ENCODE measurements at regions not wholly inside any gene's neighbourhood (a gene's known extent, or its start where the extent isn't known, plus 50 kb on each side); places are given as distances from the start of the nearest gene placed in this dataset.

DNA sequence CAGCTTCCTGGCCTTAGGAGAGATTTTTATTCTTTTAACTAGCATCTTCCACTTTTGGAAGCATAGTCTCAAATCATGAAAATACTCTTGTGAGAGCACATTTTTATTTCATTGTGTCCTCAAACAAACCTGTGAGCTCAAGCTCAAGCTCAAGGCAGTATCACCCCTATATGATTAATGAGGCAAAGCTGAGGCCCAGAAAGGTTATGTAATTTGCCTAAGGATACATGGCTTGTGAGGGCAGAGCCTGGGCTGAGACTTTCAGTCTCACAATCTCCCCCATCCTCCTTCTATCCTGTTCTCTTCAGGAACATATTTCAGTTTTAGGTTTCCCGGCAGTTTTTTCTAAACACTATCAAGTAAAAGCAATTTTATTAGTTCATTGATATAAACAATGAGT is 359.5 kb downstream of the PTEN start:
- TF ChIP-seq, protein P1, sequence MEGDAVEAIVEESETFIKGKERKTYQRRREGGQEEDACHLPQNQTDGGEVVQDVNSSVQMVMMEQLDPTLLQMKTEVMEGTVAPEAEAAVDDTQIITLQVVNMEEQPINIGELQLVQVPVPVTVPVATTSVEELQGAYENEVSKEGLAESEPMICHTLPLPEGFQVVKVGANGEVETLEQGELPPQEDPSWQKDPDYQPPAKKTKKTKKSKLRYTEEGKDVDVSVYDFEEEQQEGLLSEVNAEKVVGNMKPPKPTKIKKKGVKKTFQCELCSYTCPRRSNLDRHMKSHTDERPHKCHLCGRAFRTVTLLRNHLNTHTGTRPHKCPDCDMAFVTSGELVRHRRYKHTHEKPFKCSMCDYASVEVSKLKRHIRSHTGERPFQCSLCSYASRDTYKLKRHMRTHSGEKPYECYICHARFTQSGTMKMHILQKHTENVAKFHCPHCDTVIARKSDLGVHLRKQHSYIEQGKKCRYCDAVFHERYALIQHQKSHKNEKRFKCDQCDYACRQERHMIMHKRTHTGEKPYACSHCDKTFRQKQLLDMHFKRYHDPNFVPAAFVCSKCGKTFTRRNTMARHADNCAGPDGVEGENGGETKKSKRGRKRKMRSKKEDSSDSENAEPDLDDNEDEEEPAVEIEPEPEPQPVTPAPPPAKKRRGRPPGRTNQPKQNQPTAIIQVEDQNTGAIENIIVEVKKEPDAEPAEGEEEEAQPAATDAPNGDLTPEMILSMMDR (IDR thresholded peaks at IDR 0.05; ENCODE audit: insufficient read depth, low read length, poor library complexity, severe bottlenecking): no peak
- Histone ChIP-seq H3K4me3 (ENCODE audit: low read depth, low read length) (no peak overlapping the region), H3K36me3 (ENCODE audit: control insufficient read depth, insufficient read depth, low read length) (no peaks in the 10 kb centered on the region), H3K27me3 (ENCODE audit: control insufficient read depth, insufficient read depth, low read length) (no peaks in the 10 kb centered on the region)
- no peak for DNase-seq (ENCODE audit: low read depth)

Measured in kidney epithelial cell (primary cell).